NCI-H2107 (cell line): ENCODE measurements at regions not wholly inside any gene's neighbourhood (a gene's known extent, or its start where the extent isn't known, plus 50 kb on each side); places are given as distances from the start of the nearest gene placed in this dataset.
"Not testable (repeated sequence)": the region's sequence is repeated elsewhere in the genome, so short reads cannot be mapped to it uniquely, and the experiment has no call there.

Source experiments
- DNase-seq: peaks from one replicate; lab custom pipeline; 2025; lab: John Stamatoyannopoulos, UW

DNA sequence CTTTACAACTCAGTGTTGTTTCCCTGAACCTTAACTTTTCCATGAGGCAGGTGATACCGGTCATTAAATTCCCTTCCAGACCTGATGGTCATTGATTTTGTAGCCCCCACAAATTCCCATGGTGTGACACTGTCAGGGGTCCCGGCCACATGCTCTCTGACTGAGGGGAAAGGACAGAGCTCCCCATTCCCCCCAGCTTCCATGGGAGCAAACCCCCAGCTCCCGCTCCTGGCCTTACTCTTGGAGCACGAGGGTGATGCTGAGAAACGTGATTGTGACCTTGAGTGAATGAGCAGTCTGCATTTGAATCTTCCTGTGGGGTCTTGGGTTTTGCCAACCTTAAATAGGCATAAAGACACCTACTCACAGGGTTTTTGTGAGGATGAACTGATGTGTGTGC, 366.8 kb downstream of the RPS6KC1 start:
- DNase-seq: no peak

DNA sequence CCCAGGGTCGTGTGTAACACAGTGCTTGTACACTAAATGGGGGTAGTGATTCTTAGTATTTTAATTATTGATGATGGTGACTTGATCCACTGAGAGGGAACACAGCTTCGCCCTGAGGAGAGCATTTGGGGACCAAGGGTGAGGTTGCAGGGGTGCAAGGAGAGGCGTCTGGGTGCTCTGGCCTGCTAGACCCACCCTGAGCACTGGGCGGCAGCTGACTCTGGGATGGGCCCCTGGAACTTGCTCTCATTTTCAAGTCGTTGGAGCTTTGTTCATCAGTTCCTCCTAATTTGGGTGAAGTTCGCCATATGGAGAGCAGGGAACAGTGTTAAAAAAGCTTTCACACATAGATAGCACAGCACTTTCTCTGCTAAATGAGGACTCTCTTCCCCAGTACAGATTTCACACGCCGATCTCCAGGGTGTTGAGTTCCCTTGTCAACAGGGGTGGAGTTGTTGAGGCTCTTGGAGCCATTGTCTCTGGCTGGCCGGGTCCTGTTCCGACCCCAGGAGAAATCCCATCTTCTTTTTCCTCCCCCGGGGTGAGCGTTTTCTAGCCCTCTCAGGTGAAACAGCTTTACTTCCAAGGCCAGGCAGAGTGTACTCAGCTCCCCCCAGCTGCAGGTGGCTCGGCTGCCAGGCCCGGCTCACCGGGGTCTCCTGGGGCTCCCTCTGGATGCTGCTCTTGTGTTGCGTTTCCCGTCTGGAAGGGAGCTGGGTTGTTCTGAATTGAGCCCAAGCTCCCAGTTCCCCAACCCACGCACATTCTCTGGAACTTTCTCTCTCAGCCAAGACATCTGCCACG, 367.4 kb downstream of the RPS6KC1 start:
- no peak for DNase-seq

DNA sequence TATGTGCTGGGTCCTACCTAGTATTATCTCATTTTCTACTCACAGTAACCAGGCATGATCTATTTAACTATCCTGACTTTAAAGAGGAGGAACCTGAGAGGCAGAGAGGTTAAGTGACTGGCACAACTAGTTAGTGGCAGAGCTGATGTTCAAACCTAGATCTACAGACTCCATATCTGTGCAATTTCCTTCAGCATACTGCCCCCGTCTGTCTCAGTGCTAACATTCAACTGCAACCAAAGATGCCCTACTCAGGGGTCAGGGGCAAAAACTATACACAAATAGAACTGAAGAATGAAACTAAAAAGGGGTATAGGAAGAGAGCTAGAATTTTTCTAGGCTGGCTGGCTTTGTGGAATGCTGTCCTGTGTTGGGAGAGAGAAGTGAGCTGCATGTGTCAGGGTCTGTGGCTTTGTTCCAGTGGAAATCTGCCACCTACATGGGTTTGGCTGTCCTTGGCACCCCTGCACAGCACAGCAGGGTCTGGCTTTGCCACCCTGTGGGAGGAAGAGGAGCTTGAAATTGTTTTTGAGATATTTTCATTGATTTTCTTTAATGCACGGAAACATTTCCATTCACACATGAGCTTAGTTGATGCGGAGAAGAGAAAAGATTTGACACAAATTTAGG, 368.5 kb downstream of the RPS6KC1 start:
- DNase-seq: no peak

DNA sequence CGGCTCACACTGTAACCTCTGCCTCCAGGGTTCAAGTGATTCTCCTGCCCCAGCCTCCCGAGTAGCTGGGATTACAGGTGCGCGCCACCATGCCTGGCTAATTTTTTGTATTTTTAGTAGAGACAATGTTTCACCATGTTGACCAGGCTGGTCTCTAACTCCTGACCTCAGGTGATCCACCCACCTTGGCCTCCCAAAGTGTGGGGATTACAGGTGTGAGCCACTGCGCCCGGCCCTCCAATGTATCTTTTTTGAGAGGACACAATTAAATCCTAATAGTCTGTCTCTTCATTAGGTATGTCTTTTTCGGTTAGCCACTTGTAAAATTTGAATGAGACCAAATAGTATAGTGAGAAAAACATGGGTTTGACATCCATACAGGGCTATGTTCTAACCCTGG, 370.1 kb downstream of the RPS6KC1 start:
- not testable (repeated sequence) for DNase-seq

DNA sequence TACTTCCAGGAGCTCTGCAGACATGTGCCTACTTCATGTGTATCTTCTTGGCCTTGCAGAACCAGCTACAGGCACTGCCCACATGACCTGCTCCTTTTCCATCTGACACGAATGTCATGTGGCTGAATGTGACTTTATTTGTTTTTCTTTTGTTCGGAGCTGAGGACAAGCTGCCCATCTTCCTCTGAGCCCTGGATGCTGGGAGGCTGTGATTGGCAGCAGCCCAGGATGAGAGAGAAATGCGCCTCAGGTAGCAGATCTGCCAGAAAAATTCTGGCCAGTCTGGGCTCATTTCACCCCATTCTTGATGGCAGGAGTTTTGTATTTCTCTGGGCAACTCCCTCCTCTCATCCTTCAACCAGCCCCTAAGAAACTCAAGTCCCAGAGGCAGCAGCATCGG, 372.0 kb downstream of the RPS6KC1 start:
- DNase-seq: no peak

DNA sequence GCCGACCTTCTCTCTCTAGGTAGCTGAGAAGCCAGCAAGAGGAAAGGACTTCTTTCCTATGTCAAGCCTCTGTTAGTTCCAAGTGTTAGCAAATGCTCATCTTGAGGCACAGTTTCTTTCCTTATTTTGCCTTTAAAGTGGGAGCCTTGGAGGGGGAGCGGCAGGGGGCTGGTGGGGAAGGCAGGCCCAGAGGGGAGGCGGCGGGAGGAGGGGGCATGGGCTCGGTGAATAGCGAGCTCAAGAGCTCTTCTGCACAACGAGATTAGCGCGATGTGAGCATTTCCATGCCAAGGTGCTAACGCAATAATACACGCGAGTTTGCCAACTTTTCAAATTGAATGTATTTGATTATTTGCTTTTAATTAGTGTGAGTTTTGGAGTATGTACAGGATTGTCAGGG, 372.6 kb downstream of the RPS6KC1 start:
- no peak for DNase-seq

DNA sequence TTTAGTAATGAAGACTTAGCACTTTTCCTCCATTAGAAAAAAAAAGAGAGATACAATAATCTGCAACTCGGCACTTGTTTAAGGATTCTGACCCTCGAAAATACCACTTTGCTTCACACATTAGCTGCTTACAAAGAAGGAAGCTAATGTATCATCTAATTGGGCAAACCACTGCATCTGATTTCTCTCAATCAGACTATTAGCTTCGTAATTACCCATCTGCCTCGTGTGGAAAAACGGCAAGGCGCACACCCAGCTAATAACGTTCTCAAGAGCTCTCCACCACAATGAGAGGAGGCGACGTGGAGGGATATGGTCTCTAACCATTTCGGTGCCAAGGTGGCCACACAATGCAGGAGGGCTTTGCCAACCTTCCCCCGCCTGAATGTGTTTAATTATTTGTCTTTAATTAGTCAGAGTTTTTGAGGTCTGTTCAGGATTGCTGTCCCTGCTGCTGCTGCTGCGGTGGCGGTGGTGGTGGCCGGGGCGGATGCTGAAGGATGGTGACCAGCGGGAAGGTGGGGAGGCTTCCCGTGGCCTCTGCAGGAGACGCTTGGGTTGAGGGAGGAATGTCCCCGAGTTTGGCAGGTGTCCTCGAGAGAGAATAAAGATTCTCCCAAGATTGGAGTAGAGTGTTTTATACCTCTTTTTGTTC, 374.5 kb downstream of the RPS6KC1 start:
- DNase-seq: no peak

DNA sequence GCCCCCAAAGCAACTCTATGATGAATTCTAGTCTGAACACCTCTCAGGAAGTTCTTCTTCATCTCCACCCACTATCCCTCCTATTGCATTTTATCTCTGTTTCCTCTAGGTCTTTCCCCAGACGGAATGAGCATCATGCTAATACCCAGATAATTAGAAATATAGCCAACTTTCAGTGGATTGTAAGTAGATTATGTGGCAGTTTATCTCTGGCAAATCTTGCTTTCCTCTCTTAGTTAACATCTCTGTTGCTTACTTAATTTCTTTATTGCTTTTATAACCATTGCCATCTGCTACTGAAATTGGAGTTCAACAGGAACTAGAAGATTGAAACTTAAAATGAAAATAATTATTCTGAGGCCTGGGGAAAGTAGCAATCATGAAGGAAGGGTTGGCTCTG, 378.6 kb downstream of the RPS6KC1 start:
- no peak for DNase-seq

DNA sequence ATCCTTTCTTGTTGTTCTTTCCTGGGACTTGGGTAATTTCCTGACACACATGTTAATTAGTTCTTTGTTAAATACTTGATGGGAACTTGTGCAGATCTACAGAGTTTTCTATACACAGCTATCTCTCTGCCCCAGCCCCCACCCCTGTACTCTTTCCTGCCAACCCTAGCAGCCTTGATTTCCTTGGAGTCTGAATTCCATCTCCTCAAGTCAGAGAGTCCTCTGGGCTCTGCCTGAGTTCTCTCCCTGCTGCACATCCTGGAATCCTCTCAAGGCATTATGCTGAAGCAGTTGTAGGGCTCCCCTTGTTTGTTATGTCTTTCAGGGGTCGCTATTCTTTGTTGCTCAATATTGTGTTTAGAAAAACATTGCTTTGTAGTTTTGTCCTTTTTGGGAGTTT, 384.7 kb downstream of the RPS6KC1 start:
- DNase-seq: no peak

DNA sequence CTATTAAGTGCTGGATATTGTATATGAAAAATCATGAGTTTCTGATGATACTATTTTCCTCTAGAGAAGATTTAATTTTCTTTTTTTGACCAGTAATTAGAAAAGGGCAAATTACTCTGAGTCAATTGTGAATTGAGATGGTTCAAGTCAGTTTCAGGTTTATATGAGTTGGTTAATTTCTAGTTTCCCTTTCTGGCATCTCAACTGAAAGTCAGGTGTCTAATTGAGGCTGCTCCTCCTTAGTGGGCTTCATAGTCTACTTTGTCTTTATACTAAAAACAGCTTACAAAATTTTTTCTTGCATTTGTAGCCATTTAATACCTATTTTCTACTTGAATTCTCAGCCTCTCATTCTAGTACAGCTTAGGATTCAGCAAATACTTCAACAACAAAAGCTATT, 387.3 kb downstream of the RPS6KC1 start:
- DNase-seq: no peak

DNA sequence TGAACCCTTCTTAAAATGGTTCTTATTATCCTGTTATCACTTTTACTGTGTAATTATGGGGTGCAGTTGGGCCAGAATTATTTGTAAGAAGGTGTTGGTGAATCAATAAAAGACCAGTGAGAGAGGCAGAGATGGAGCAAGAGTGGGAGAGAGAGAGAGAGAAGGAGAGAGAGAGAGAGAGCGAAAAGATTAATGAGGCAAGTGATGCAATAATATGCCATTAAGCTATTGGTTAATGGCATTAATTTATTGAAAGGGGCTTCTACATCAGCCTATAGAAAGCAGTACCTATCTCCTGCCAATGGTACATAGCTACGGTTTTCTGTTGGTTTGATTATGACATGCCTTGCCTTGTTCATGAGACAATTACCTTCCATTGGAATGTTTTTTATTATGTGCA, 388.7 kb downstream of the RPS6KC1 start:
- DNase-seq: no peak

DNA sequence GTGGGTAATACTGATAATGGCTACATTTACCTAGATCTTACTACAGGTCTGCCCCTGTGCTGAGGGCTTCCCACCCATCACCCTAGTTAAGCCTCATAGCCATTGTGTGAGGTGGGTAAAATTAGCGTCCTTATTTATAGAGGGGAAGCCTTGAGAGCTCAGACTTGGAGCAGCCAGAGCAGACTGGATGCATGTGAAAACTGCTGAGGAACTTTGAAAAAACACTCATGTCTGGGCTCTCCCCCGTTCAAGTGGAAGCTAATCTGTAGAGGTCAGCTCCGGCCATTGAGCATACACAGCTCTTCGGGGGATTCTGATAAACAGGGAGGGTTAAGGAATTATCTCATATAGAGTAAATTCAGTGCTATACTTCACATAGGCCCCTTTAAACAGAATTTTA, 389.7 kb downstream of the RPS6KC1 start:
- DNase-seq: no peak

DNA sequence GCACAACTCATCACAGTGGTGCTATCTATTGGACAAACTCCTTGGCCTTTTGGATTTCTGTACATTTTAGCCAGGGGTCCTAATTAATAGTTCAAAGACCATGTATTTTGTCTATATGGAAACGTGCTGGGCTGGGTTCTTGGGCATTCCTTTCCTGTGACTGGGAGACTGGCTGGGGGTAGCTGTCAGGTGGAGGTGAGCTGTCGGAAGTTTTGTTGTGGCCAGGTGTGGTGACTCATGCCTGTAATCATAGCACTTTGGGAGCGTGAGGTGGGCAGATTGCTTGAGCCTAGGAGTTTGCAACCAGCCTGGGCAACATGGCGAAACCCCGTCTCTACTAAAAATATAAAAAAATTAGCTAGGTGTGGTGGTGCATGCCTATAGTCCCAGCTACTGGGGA, 392.4 kb downstream of the RPS6KC1 start:
- no peak for DNase-seq

DNA sequence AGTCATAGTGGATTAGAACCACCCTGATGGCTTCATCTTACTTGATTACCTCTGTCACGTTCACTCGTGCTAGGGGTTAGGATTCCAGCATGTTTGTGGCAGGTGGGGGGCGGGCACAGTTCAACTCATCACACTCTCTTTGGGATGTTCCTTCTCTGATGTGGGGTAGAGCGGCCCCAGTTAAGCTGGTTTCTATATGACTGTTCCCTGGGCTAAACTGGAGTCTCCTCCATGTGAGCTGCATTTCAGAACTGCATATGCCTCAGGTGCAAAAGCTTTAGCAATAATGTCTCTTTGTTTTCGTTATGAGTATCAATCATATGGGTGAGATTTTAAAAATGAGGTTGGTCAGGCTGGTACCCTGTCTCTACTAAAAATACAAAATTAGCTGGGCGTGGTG, 393.2 kb downstream of the RPS6KC1 start:
- DNase-seq: no peak

DNA sequence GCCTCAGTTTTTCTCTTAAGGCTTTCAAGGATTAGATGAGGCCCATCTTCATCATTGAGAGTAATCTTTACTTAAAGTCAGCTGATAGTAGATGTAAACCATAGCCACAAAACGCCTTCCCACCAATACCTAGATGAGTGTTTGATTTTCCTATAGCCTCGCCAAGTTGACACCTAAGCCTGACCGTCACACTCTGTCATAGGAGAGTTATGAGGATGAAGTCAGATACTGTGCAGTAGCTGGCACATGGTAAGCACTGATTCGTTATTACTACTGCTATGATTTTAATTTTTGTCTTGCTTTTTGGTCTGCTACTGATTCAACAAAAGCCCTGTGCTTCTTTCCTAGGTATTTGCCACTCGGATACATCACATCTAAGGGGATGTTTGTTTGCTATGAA, 395.5 kb downstream of the RPS6KC1 start:
- DNase-seq: no peak

DNA sequence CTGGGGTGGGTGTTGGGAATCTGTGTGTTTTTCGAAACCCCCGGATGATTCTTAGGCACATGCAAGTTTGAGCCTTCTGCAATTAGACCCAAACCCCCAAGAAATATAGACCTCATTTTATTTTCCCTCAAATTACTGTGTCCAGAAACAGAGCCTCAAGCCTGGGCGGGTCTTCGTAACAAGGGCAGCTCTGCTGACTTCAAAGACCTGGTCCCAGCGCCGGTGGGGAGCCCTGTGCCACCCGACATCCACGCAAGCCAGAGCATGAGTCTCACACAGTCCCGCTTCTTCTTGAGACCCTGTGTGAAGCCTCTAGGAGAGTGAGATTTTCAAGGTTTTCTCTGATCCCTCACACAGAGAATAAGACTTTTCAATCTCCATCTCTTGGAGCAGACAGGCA, 397.3 kb downstream of the RPS6KC1 start:
- DNase-seq: no peak

DNA sequence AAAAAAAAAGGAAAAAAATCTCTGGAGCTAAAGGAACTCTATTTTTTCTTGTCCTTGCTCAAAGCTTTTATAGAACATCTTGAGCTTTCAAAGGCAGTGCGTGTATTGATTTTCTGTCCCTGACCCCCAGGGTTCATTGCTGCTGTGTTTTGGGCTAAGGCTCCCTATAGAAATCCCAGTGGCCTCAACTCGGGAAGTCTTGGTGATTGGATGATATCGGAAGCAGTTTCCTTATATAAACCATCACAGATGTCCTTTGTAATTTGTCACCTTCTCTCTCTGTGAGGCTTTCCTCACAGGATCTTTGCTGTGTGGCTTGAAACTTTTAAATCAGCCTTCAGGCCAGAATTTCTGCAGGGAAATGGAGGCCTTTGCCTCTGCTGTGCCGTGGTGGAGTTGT, 397.7 kb downstream of the RPS6KC1 start:
- no peak for DNase-seq

DNA sequence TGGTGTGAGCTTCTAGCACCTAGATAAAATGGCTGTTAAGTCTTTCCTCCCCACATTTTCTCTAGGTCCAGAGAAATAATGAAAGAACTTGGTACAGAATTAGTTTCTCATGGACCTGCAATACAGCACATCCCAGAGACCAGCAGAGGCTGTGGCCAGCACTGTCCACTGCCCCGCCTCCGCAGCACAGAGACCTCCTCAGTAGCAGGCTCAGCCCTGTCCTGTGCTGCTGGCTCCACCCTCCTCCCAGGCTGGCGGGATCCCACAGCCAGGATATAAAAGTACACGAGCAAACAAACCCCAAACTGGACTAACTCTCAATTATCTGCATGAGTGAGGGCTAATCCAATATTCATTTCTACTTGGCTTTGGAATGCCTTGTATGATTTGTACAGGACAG, 401.5 kb downstream of the RPS6KC1 start:
- DNase-seq: no peak

DNA sequence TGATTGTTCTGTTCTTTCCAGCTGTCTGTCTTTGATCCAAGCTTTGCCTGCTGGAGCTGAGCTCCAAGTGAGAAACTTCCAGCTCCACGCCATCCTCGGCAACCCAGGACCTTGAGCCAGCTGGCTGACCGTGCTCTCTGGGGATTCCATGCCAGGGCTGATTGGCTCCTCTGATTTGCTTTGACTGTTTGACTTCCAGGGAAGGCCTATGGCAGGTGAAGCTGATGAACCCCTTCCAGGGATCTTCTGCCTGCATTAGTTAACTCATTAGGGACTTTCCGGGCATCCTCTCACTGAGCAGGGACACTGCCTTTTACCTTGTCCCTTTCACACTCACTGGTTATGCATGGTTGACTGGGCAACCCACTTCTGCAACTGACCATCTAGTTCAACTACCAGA, 406.1 kb downstream of the RPS6KC1 start:
- DNase-seq: no peak

DNA sequence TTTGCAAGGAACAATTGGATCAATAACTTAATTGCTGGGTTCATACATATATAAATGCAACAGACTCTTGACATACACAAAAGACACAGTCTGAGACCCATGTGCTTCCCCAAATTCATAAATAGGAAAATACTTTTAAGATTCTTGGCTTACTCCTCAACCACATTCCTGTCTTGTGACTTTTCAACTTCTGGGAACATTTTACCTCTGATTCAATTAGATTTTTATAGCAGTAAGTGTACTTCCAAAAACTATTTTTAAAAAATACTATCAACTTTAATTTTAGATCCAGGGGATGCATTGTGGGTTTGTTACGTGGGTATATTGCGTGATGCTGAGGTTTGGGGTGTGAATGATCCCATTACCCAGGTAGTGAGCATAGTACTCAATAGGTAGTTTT, 406.7 kb downstream of the RPS6KC1 start:
- no peak for DNase-seq

DNA sequence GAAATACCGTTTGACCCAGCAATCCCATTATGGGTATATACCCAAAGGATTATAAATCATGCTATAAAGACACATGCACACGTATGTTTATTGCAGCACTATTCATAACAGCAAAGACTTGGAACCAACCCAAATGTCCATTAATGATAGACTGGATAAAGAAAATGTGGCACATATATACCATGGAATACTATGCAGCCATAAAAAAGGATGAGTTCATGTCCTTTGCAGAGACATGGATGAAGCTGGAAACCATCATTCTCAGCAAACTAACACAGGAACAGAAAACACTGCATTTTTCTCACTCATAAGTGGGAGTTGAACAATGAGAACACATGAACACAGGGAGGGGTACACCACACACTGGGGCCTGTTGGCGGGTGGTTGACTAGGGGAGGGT, 411.3 kb downstream of the RPS6KC1 start:
- not testable (repeated sequence) for DNase-seq

DNA sequence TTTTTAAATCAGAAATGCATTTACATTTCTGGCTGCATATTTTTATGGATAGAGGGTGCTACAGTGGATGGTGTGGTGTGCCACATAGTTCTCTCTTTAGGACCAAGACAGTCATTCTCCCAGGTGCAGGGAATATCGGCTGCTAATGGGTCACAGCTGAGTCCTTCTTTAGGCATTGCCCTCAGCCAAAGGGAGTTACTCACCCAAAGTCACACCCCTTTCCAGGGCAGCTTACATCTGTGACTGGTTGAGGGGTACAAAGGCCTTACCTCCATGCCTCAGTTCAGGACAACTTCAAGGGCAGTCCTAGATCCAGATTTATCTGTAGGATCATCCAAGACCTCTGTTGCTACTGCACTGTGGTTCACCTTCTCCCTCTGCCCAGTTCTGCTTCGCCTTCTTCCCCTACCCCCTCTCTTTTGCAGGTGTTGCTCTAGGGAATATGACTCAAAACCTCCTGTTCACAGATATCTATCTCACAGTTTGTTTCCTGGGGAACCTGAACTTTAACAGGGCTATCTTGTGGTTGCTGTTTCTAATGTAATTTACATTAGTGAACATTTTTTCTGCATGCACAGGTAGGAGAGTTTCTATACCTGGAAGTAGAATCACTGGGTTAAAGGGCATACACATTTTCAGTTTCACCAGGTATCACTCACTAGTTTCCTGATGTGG, 413.9 kb downstream of the RPS6KC1 start:
- no peak for DNase-seq

DNA sequence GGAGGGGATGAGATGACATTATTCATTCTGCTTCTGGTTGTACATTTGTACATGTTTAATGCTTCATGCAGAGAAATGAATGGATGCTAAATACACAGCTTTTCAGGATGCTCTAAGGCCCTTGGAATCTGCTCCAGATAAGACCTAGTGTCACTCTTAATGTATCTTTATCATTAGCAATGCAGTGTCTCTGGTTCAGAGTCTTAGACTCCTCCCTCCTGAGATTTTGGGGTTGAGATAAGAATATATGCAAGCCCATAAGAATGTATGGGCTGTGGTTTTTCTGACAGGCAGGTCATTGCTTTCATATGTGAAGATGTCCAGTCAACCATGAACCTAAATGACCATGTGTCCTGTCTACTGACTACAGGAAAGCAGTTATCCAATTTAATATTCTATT, 415.5 kb downstream of the RPS6KC1 start:
- DNase-seq: no peak
